PFSK-1 (cell line): ENCODE measurements at regions not wholly inside any gene's neighbourhood (a gene's known extent, or its start where the extent isn't known, plus 50 kb on each side); places are given as distances from the start of the nearest gene placed in this dataset.

Experiments used
- SIN3A ChIP-seq: IDR thresholded peaks from 2 replicates; pipeline ENCODE4 v1.6.1; 2012; ENCODE audit warnings: mild to moderate bottlenecking, low read length, moderate library complexity, borderline replicate concordance; ENCODE audit not compliant: insufficient read depth
- TAF1 ChIP-seq: IDR thresholded peaks from 2 replicates; pipeline ENCODE4 v1.6.1; 2012; ENCODE audit warnings: low read length, control low read depth, borderline replicate concordance; ENCODE audit not compliant: insufficient read depth

GRCh38 chr2:146986161-146986560 lies 858.7 kb upstream of the ACVR2A start:
- TF ChIP-seq SIN3A = no peak
- TF ChIP-seq TAF1 = no peak
